RWPE1 (cell line): ENCODE measurements at regions not wholly inside any gene's neighbourhood (a gene's known extent, or its start where the extent isn't known, plus 50 kb on each side); places are given as distances from the start of the nearest gene placed in this dataset.
"Not testable (repeated sequence)": the region's sequence is repeated elsewhere in the genome, so short reads cannot be mapped to it uniquely, and the experiment has no call there.

ENCODE experiments used
- CTCF ChIA-PET: fragments of 350-600 bp; sonication (Branson Sonifier 250); formaldehyde crosslinking; extraction: SDS; loops from one replicate; lab custom pipeline; 2021; lab: Yijun Ruan, JAX
- POLR2A ChIA-PET: fragments of 400-600 bp; formaldehyde crosslinking; extraction: SDS; loops from one replicate; lab custom pipeline; 2020; ENCODE audit warnings: antibody characterized with exemption; ENCODE audit not compliant: low non-redundant PET; lab: Yijun Ruan, JAX
- DNase-seq: peaks from one replicate; pipeline ENCODE4 v3.0.0; 2012; ENCODE audit warnings: low spot score
- H3K27ac ChIP-seq: fragments of 450-650 bp; 2 replicates; pipeline ENCODE4 v1.5.1; 2017
- CTCF ChIP-seq: fragments of 450-650 bp; conservative IDR thresholded peaks from 2 replicates; pipeline ENCODE4 v1.5.1; 2017; ENCODE audit warnings: low read depth, mild to moderate bottlenecking

- DNase-seq, result no peak
- no peak overlapping the region for H3K27ac ChIP-seq
- POLR2A ChIA-PET, result no interaction called here
- no peak for TF ChIP-seq CTCF
- CTCF ChIA-PET, result no interaction called here
Measured at GRCh38 chr21:16213518-16213917, 483.7 kb downstream of the USP25 start.

- no peak for TF ChIP-seq CTCF
- no peak for DNase-seq
- CTCF ChIA-PET, result interaction anchor here (0.6 to 0.7 kb wide), 2 partner anchors 27 to 30 kb away, joined by 3 read pairs; no protein-coding TSS in a partner anchor
- H3K27ac ChIP-seq, result no peak overlapping the region
- POLR2A ChIA-PET, result no interaction called here
Measured at GRCh38 chr21:16215193-16215592, 485.4 kb downstream of the USP25 start.

DNA sequence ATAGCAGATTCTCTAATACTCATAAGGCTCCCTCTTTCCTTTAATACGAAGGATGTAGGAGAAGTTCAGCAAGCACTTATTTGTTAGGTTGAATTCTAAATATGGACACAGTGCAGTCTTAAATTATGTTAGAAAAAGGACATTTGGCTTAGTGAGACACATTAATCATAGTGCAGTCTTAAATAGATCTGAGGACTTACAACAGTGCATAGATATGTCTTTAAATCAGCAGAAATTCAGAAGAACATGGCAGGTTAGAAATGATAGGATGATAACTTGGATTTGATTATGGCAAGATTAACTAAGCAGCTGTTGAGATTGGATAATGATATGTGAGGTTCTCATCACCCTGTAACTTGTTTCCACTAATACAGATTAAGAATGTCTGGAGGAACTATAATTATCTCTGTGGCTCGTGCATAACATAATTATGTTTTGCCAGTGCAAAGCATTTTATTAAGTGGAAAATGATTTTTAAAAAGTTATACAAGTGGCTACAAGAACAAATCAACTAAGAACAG is 485.9 kb downstream of the USP25 start:
- CTCF ChIA-PET, result interaction anchor here (0.6 to 0.7 kb wide), 2 partner anchors 27 to 31 kb away, joined by 3 read pairs; no protein-coding TSS in a partner anchor
- TF ChIP-seq CTCF, result no peak
- DNase-seq, result no peak
- no peak overlapping the region for H3K27ac ChIP-seq
- POLR2A ChIA-PET, result no interaction called here

- CTCF ChIA-PET, result interaction anchor here (0.5 kb wide), 1 partner anchor 88 kb away, joined by 3 read pairs; no protein-coding TSS in a partner anchor
- POLR2A ChIA-PET, result no interaction called here
- no peak for TF ChIP-seq CTCF
- no peak for DNase-seq
- no peak overlapping the region for H3K27ac ChIP-seq
Measured at GRCh38 chr21:16216288-16216962, 486.6 kb downstream of the USP25 start.

DNA sequence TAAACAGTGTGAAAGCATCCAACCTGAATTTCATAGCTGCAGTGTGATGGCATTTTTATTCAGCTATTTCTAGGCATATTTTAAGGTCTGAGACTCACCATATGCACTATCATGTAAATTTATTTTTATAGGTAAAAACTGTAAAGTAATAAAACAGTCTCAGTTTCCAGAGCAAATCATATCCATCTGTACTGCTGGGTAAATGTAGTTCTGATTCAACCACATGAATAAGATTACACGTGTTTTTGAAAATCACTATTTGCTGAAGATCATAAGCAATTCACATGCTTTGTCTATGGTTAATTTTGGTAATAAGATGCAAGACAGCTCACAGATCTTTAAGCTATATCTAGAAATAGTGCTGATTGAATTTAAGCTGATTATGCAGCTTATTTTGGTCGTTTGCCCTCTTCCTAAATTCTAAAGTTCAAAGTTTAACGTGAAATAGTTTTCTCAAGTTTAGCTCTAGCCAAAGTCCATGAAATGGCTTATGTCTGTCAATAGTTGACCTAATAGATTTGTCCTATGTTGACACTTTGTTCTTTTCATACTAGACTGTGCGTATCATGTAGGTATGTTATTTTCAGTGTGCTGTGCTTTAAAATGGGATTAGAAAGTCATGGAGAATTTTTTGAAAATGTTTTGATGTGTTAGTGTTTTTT is 489.0 kb downstream of the USP25 start:
- no peak for TF ChIP-seq CTCF

GRCh38 chr21:16224756-16225155 is 495.0 kb downstream of the USP25 start:
- H3K27ac ChIP-seq, POLR2A ChIA-PET, DNase-seq, CTCF ChIA-PET: not testable (repeated sequence)

More for the DNA sequence above, 489.0 kb downstream of the USP25 start:
- no peak overlapping the region for H3K27ac ChIP-seq
- CTCF ChIA-PET, result interaction anchor here (0.8 kb wide), 1 partner anchor 10 kb away, joined by 6 read pairs; no protein-coding TSS in a partner anchor
- DNase-seq, result no peak
- POLR2A ChIA-PET, result no interaction called here
